CD4-positive, alpha-beta memory T cell (primary cell): ENCODE measurements at regions not wholly inside any gene's neighbourhood (a gene's known extent, or its start where the extent isn't known, plus 50 kb on each side); places are given as distances from the start of the nearest gene placed in this dataset.

Experiments used
- CTCF ChIA-PET: fragments of 350-600 bp; sonication (Branson Sonifier 250); formaldehyde crosslinking; loops from one replicate; lab custom pipeline; 2021; ENCODE audit warnings: inconsistent platforms; ENCODE audit not compliant: partially characterized antibody; lab: Charles Lee
- POLR2A ChIA-PET: fragments of 350-600 bp; sonication (Branson Sonifier 250); formaldehyde crosslinking; loops from one replicate; lab custom pipeline; 2021; ENCODE audit not compliant: partially characterized antibody; lab: Charles Lee
- DNase-seq, 5 donors: peaks; one replicate each; pipeline versions ENCODE4 v3.0.0 to v3.0.0-alpha.2; 2020 to 2022; ENCODE audit warnings: mixed read lengths in 1 of 5
- H3K27ac ChIP-seq: one replicate; pipeline ENCODE4 v1.7.0; 2013; ENCODE audit warnings: low read depth, low read length
- H3K27me3 ChIP-seq: 2 replicates; pipeline ENCODE4 v1.7.0; 2013; ENCODE audit warnings: mild to moderate bottlenecking, low read length, moderate library complexity; ENCODE audit not compliant: insufficient read depth
- H3K36me3 ChIP-seq: 2 replicates; pipeline ENCODE4 v1.7.0; 2013; ENCODE audit warnings: mild to moderate bottlenecking, low read length, moderate library complexity; ENCODE audit not compliant: insufficient read depth
- H3K4me1 ChIP-seq: 2 replicates; pipeline ENCODE4 v1.7.0; 2013; ENCODE audit warnings: mild to moderate bottlenecking, low read length, moderate library complexity; ENCODE audit not compliant: insufficient read depth
- H3K4me3 ChIP-seq, 2 donors: one replicate each; pipeline ENCODE4 v1.7.0; 2013; ENCODE audit warnings: low read length in 2 of 2, mild to moderate bottlenecking in 1 of 2
- H3K9me3 ChIP-seq, 2 donors: one replicate each; pipeline ENCODE4 v1.7.0; 2013; ENCODE audit warnings: low read length in 2 of 2, control low read depth in 1 of 2; ENCODE audit not compliant: control insufficient read depth in 1 of 2
- H3K27ac Mint-ChIP-seq, 7 donors: one replicate each; pipeline ENCODE4 v1.8.0; 2020 to 2021; ENCODE audit warnings: mixed read lengths in 7 of 7, mild to moderate bottlenecking in 6 of 7, inconsistent platforms in 3 of 7, moderate library complexity in 3 of 7
- H3K27me3 Mint-ChIP-seq, 2 donors: one replicate each; pipeline ENCODE4 v1.8.0; 2020 to 2021; ENCODE audit warnings: mixed read lengths in 2 of 2
- H3K36me3 Mint-ChIP-seq, 2 donors: one replicate each; pipeline ENCODE4 v1.8.0; 2020 to 2021; ENCODE audit warnings: mixed read lengths in 2 of 2, inconsistent platforms in 1 of 2, mild to moderate bottlenecking in 1 of 2
- H3K4me1 Mint-ChIP-seq, 4 donors: one replicate each; pipeline ENCODE4 v1.8.0; 2020 to 2021; ENCODE audit warnings: mixed read lengths in 4 of 4, mild to moderate bottlenecking in 1 of 4
- H3K4me3 Mint-ChIP-seq, 8 donors: one replicate each; pipeline ENCODE4 v1.8.0; 2020 to 2021; ENCODE audit warnings: mixed read lengths in 8 of 8, mild to moderate bottlenecking in 7 of 8, moderate library complexity in 6 of 8, inconsistent platforms in 3 of 8
- H3K9me3 Mint-ChIP-seq, 8 donors: one replicate each; pipeline ENCODE4 v1.8.0; 2020 to 2021; ENCODE audit warnings: mixed read lengths in 8 of 8, mild to moderate bottlenecking in 5 of 8, inconsistent platforms in 3 of 8, moderate library complexity in 1 of 8
- intact Hi-C: fragments of 100-400 bp; cut with micrococcal nuclease; formaldehyde crosslinking; loops from one replicate; pipeline ENCODE4 v1.15.1; 2023

DNA sequence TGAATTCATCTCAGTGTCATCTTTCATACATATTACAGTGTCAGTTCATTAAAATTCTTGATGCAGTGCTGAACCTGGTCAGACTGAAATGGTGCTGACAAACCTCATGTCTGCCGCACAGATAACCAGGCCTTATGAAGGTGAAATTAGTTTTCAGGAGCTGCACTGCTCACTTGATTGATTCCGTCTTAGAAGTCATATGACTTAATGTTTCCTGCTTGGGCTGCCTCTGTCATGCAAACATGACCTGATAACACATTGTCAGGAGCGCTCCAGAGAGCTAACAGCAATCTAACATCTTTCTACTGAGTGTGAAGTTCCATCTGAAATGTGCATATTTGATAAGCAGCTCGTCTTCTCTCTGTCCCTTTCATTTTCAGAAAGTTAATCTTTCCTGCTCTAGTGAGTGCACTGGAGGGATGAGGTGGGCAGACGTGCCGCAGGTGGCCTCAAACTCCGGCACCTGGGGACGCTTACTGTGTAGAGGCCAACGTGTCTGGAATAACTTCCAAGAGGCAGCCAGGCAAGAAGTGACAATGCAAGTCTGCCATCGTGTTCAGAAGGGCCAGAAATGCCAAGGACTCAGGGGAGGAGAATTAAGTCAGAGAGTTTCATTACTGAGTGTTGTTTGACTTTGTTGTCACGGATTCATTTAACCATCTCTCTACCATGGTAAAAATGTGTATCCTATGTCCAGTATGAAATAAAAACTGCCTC, 592.1 kb downstream of the TLE1 start:
- no peaks in the 10 kb centered on the region for H3K4me1 Mint-ChIP-seq
- ChIA-PET POLR2A (no interaction called here), CTCF (no interaction called here)
- intact Hi-C loops = no loop called here
- no peak overlapping the region for H3K4me3 ChIP-seq
- H3K9me3 ChIP-seq = no peaks in the 10 kb centered on the region
- no peaks in the 10 kb centered on the region for H3K36me3 Mint-ChIP-seq
- no peaks in the 10 kb centered on the region for H3K4me1 ChIP-seq
- no peak for DNase-seq
- H3K27ac ChIP-seq = no peak overlapping the region
- H3K27me3 ChIP-seq = no peaks in the 10 kb centered on the region
- no peak overlapping the region for H3K4me3 Mint-ChIP-seq
- no peak overlapping the region for H3K27ac Mint-ChIP-seq
- H3K27me3 Mint-ChIP-seq = no peaks in the 10 kb centered on the region
- no peaks in the 10 kb centered on the region for H3K36me3 ChIP-seq
- peaks cover 0 to 15% (median 7%) of the 10 kb centered on the region in 8 donors for H3K9me3 Mint-ChIP-seq

DNA sequence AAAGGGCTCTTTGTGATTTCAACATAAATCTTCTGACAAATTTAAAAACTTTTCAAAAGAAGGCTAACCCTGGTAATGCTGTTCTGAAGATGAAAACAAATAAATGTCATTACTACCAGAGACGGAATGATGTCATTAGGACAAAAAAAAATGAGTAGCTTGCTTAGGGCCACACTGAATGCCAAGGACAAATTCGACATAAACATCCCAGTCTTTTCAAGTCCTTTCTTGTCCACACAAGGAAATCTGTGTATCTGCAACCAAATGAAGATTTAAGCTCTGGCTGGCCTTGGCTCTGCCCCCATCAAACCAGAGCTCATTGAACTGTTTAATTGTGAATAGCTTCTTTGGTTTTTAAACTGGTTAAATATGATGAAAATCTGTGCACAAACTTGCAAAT, 592.7 kb downstream of the TLE1 start:
- Histone ChIP-seq H3K27ac (no peak overlapping the region), H3K4me3 (no peak overlapping the region), H3K27me3 (no peaks in the 10 kb centered on the region), H3K4me1 (no peaks in the 10 kb centered on the region), H3K36me3 (no peaks in the 10 kb centered on the region), H3K9me3 (no peaks in the 10 kb centered on the region)
- no peak overlapping the region for H3K4me3 Mint-ChIP-seq
- ChIA-PET CTCF (no interaction called here), POLR2A (no interaction called here)
- no peak overlapping the region for H3K27ac Mint-ChIP-seq
- no peaks in the 10 kb centered on the region for H3K36me3 Mint-ChIP-seq
- DNase-seq = no peak
- peaks cover 0 to 15% (median 7%) of the 10 kb centered on the region in 8 donors for H3K9me3 Mint-ChIP-seq
- no peaks in the 10 kb centered on the region for H3K4me1 Mint-ChIP-seq
- intact Hi-C loops = no loop called here
- H3K27me3 Mint-ChIP-seq = no peaks in the 10 kb centered on the region

DNA sequence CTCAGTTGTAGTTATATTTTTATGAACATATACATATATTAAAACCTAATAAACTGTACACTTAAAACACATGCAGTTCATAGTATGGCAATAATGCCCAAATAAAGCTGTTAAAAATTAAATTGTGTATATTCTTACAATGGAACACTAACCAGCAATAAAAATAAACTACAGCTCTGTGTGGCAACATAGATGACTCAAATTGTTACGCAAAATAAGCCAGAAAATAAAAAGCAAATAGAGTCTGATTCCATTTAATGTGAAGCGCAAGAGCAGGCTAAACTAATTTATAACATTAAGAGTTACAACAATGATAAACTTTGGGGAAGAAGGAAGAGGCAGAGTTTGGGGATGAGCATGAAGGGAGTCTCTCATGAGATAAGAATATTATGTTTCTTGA, 597.3 kb downstream of the TLE1 start:
- Mint-ChIP-seq H3K4me3 (no peak overlapping the region), H3K27me3 (no peaks in the 10 kb centered on the region), H3K9me3 (peaks cover 0 to 15% (median 5%) of the 10 kb centered on the region in 8 donors), H3K27ac (no peak overlapping the region), H3K36me3 (no peaks in the 10 kb centered on the region), H3K4me1 (no peaks in the 10 kb centered on the region)
- H3K27me3 ChIP-seq = no peaks in the 10 kb centered on the region
- no peak overlapping the region for H3K27ac ChIP-seq
- no peaks in the 10 kb centered on the region for H3K36me3 ChIP-seq
- intact Hi-C loops = no loop called here
- CTCF ChIA-PET = no interaction called here
- no peaks in the 10 kb centered on the region for H3K9me3 ChIP-seq
- no peak overlapping the region for H3K4me3 ChIP-seq
- POLR2A ChIA-PET = no interaction called here
- DNase-seq = no peak
- no peaks in the 10 kb centered on the region for H3K4me1 ChIP-seq

DNA sequence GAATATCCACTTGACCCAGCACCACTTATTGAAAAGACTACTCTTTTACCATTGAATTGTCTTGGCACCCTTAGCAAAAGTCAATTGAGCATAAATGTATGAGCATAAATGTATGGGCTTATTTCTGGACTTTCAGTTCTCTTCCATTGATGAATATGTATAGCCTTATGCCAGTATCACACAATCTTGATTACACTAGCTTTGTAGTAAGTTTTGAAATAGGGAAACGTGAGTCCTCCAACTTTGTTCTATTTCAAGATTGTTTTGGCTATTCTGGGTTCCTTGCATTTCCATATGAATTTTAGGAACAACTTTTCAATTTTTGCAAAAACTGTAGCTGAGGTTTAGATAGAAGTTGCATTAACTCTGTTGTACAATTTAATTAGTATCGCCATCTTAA, 601.0 kb downstream of the TLE1 start:
- no peaks in the 10 kb centered on the region for H3K4me1 ChIP-seq
- H3K4me3 ChIP-seq = no peak overlapping the region
- no peak overlapping the region for H3K27ac Mint-ChIP-seq
- POLR2A ChIA-PET = no interaction called here
- H3K4me1 Mint-ChIP-seq = no peaks in the 10 kb centered on the region
- H3K36me3 ChIP-seq = no peaks in the 10 kb centered on the region
- no peak overlapping the region for H3K4me3 Mint-ChIP-seq
- no peak overlapping the region for H3K27ac ChIP-seq
- CTCF ChIA-PET = no interaction called here
- no peaks in the 10 kb centered on the region for H3K9me3 ChIP-seq
- DNase-seq = no peak
- no peaks in the 10 kb centered on the region for H3K27me3 ChIP-seq
- no peaks in the 10 kb centered on the region for H3K27me3 Mint-ChIP-seq
- no peaks in the 10 kb centered on the region for H3K36me3 Mint-ChIP-seq
- intact Hi-C loops = no loop called here
- H3K9me3 Mint-ChIP-seq = peaks cover 0 to 5% (median 4%) of the 10 kb centered on the region in 8 donors

DNA sequence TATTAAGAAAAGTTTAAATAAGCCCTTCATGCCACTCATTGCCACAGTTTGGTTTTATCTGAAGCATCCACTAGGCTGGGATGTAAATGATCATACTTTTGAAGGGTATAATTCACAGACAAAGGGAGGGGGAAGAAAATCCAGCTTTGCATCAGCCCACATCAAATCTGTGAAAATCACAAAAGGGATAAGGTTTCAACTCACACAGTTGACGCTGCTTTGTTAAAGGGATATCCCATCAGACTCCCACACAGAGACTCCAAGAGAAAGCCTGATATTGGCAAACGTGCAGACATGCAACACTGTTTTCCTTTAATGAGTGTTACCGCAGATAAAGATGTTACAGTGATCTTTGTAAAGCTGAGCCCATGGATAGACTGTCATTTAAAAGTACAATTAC, 602.9 kb downstream of the TLE1 start:
- Mint-ChIP-seq H3K36me3 (no peaks in the 10 kb centered on the region), H3K27me3 (no peaks in the 10 kb centered on the region), H3K27ac (no peak overlapping the region), H3K9me3 (peaks cover 0 to 15% (median 4%) of the 10 kb centered on the region in 8 donors), H3K4me3 (no peak overlapping the region), H3K4me1 (no peaks in the 10 kb centered on the region)
- DNase-seq = no peak
- no peaks in the 10 kb centered on the region for H3K36me3 ChIP-seq
- H3K27ac ChIP-seq = no peak overlapping the region
- no peaks in the 10 kb centered on the region for H3K4me1 ChIP-seq
- H3K4me3 ChIP-seq = no peak overlapping the region
- ChIA-PET POLR2A (no interaction called here), CTCF (no interaction called here)
- no peaks in the 10 kb centered on the region for H3K9me3 ChIP-seq
- intact Hi-C loops = no loop called here
- no peaks in the 10 kb centered on the region for H3K27me3 ChIP-seq

DNA sequence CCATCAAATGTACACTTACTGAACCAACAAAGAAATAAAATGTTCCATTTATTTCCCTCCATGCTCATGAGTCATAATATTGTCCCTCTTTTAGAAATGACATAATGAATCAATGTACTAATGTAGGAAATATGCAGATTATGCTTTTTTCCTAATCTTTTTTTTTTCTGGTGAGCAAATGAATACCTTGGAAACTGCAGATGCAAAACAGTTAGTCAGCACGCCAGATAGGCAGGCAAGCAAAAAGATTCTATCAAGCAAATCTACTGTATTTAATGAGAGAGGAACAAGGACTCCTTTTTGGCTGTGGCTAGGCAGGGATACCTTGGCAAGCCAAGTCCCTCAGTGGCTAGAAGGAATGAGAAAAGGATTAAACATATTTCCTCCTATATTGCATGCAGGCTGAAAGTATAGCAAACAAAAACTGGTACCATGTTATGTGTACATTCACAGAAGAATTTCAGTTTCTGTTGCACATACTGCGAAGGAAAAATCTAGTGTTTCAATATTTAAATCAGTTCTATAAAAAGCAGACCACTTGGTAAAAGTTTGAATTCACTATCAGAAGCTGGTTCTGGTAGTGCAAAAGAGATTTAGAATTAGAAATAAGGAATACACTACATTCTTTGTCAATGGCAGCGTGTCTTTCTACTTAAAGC, 605.4 kb downstream of the TLE1 start:
- H3K9me3 ChIP-seq = no peaks in the 10 kb centered on the region
- Mint-ChIP-seq H3K4me1 (peaks cover 0 to 1% (median 0%) of the 10 kb centered on the region in 4 donors), H3K27ac (no peak overlapping the region), H3K4me3 (no peak overlapping the region), H3K27me3 (no peaks in the 10 kb centered on the region), H3K36me3 (no peaks in the 10 kb centered on the region), H3K9me3 (peaks cover 0 to 15% (median 5%) of the 10 kb centered on the region in 8 donors)
- intact Hi-C loops = no loop called here
- H3K27me3 ChIP-seq = no peaks in the 10 kb centered on the region
- ChIA-PET POLR2A (no interaction called here), CTCF (no interaction called here)
- no peak for DNase-seq
- no peaks in the 10 kb centered on the region for H3K4me1 ChIP-seq
- no peak overlapping the region for H3K27ac ChIP-seq
- no peak overlapping the region for H3K4me3 ChIP-seq
- H3K36me3 ChIP-seq = no peaks in the 10 kb centered on the region

DNA sequence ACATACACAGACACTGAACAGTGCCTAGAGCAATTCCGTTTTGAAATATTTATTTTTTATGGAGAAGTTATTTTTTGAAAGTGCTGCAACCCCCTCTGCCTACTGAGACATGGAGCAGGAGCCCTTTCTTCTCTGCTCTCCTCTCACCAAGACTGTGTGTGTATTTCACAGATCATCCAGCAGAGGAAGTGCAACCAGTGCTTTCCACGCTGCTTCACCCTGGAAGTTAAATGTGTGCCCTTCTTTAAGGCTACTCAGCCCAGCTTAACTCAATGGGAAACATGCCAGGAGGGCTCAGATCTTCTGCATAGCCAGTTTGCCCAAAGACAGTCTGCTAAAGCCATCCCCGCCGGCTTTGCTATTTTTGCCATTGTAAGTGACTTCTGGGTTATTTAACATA, 606.3 kb downstream of the TLE1 start:
- no peak overlapping the region for H3K27ac ChIP-seq
- Mint-ChIP-seq H3K4me1 (peaks cover 0 to 1% (median 0%) of the 10 kb centered on the region in 4 donors), H3K27me3 (no peaks in the 10 kb centered on the region), H3K36me3 (no peaks in the 10 kb centered on the region), H3K4me3 (no peak overlapping the region), H3K9me3 (peaks cover 0 to 15% (median 5%) of the 10 kb centered on the region in 8 donors), H3K27ac (no peak overlapping the region)
- H3K27me3 ChIP-seq = no peaks in the 10 kb centered on the region
- no peak for DNase-seq
- no peaks in the 10 kb centered on the region for H3K4me1 ChIP-seq
- no peaks in the 10 kb centered on the region for H3K36me3 ChIP-seq
- no peaks in the 10 kb centered on the region for H3K9me3 ChIP-seq
- no peak overlapping the region for H3K4me3 ChIP-seq
- POLR2A ChIA-PET = no interaction called here
- intact Hi-C loops = no loop called here
- CTCF ChIA-PET = no interaction called here
